Naive thymus-derived CD4-positive, alpha-beta T cell (primary cell): ENCODE measurements at regions not wholly inside any gene's neighbourhood (a gene's known extent, or its start where the extent isn't known, plus 50 kb on each side); places are given as distances from the start of the nearest gene placed in this dataset.

ENCODE experiments used
- ATAC-seq: fragments of 150-1000 bp; cut with Tn5 transposase; 2 replicates; pipeline ENCODE4 v1.10.0; 2021; ENCODE audit warnings: mild to moderate bottlenecking, moderate library complexity
- CTCF ChIA-PET: fragments of 350-600 bp; sonication (Branson Sonifier 250); formaldehyde crosslinking; loops from one replicate; lab custom pipeline; 2021; ENCODE audit warnings: antibody characterized with exemption; lab: Charles Lee
- POLR2A ChIA-PET: fragments of 350-600 bp; sonication (Branson Sonifier 250); formaldehyde crosslinking; loops from one replicate; lab custom pipeline; 2021; ENCODE audit warnings: antibody characterized with exemption, inconsistent platforms; lab: Charles Lee
- DNase-seq, 9 donors: peaks; one replicate each; pipeline versions ENCODE4 v3.0.0 to v3.0.0-alpha.2; 2020 to 2022; ENCODE audit warnings: mixed read lengths in 1 of 9
- H3K27ac ChIP-seq: one replicate; pipeline ENCODE4 v1.7.0; 2013; ENCODE audit warnings: mild to moderate bottlenecking, low read depth, low read length, moderate library complexity
- H3K27me3 ChIP-seq, 2 donors: one replicate each; pipeline ENCODE4 v1.7.0; 2013; ENCODE audit warnings: low read length in 2 of 2, mild to moderate bottlenecking in 2 of 2, moderate library complexity in 2 of 2; ENCODE audit not compliant: control insufficient read depth in 2 of 2, insufficient read depth in 2 of 2
- H3K36me3 ChIP-seq, 3 experiments: 1 replicate in 2 of 3; 2 replicates in 1 of 3; pipeline ENCODE4 v1.7.0; 2013; ENCODE audit warnings: low read length in 3 of 3, mild to moderate bottlenecking in 3 of 3, moderate library complexity in 1 of 3; ENCODE audit not compliant: insufficient read depth in 3 of 3, control insufficient read depth in 2 of 3
- H3K4me1 ChIP-seq, 2 donors: one replicate each; pipeline ENCODE4 v1.7.0; 2013; ENCODE audit warnings: low read length in 2 of 2, mild to moderate bottlenecking in 2 of 2, moderate library complexity in 1 of 2; ENCODE audit not compliant: control insufficient read depth in 2 of 2, insufficient read depth in 2 of 2
- H3K4me3 ChIP-seq: 2 replicates; pipeline ENCODE4 v1.7.0; 2013; ENCODE audit warnings: mild to moderate bottlenecking, low read length
- H3K9me3 ChIP-seq, 3 experiments: 1 replicate in 2 of 3; 2 replicates in 1 of 3; pipeline ENCODE4 v1.7.0; 2013; ENCODE audit warnings: low read length in 3 of 3; ENCODE audit not compliant: control insufficient read depth in 2 of 3
- H3K27ac Mint-ChIP-seq, 9 donors: one replicate each; pipeline ENCODE4 v1.8.0; 2020 to 2022; ENCODE audit warnings: mixed read lengths in 9 of 9, mild to moderate bottlenecking in 8 of 9, moderate library complexity in 5 of 9, inconsistent platforms in 2 of 9
- H3K27me3 Mint-ChIP-seq, 5 donors: one replicate each; pipeline ENCODE4 v1.8.0; 2021 to 2022; ENCODE audit warnings: mixed read lengths in 5 of 5, mild to moderate bottlenecking in 1 of 5
- H3K36me3 Mint-ChIP-seq, 5 donors: one replicate each; pipeline ENCODE4 v1.8.0; 2020 to 2022; ENCODE audit warnings: mixed read lengths in 5 of 5, mild to moderate bottlenecking in 3 of 5, inconsistent platforms in 1 of 5
- H3K4me1 Mint-ChIP-seq, 7 donors: one replicate each; pipeline ENCODE4 v1.8.0; 2020 to 2022; ENCODE audit warnings: mixed read lengths in 7 of 7, mild to moderate bottlenecking in 3 of 7, inconsistent platforms in 1 of 7
- H3K4me3 Mint-ChIP-seq, 10 donors: one replicate each; pipeline ENCODE4 v1.8.0; 2020 to 2022; ENCODE audit warnings: mild to moderate bottlenecking in 10 of 10, mixed read lengths in 10 of 10, moderate library complexity in 6 of 10, inconsistent platforms in 2 of 10
- H3K9me3 Mint-ChIP-seq, 11 donors: one replicate each; pipeline ENCODE4 v1.8.0; 2020 to 2022; ENCODE audit warnings: mixed read lengths in 11 of 11, mild to moderate bottlenecking in 4 of 11, inconsistent platforms in 1 of 11, moderate library complexity in 1 of 11
- intact Hi-C, 2 donors: fragments of 100-400 bp; cut with micrococcal nuclease; formaldehyde crosslinking; loops; one replicate each; pipeline ENCODE4 v1.15.1; 2023

DNA sequence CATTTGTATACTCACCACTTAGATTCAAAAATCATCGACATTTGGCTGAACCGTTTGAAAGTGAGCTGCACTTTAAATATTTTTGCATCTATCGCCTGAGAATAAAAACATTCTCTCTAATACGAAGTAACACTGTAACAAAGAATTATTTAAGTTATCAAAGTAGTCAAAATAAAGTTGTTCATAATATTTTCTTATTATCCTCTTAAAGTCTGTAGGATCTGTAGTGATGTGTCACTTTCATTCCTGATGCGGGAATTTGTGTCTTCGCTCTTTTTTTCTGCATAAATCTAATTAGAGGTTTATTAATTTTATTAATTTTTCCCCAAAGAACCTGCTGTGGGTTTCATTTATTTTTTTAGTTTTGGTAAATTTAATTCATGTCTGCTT, 74.8 kb downstream of the ETS2 start:
- Histone ChIP-seq H3K9me3 (no peaks in the 10 kb centered on the region), H3K27ac (no peak overlapping the region), H3K4me3 (no peak overlapping the region), H3K36me3 (no peaks in the 10 kb centered on the region), H3K27me3 (peaks cover 0 to 3% of the 10 kb centered on the region in 2 donors), H3K4me1 (no peaks in the 10 kb centered on the region)
- intact Hi-C loops = no loop called here
- Mint-ChIP-seq H3K27me3 (peaks cover 6 to 26% (median 16%) of the 10 kb centered on the region in 5 donors), H3K4me3 (no peak overlapping the region), H3K9me3 (peaks cover 4 to 54% (median 18%) of the 10 kb centered on the region in 11 donors), H3K4me1 (no peaks in the 10 kb centered on the region), H3K27ac (no peak overlapping the region), H3K36me3 (peaks cover 0 to 16% (median 7%) of the 10 kb centered on the region in 5 donors)
- DNase-seq = no peak
- ChIA-PET CTCF (no interaction called here), POLR2A (no interaction called here)
- ATAC-seq = no peak

DNA sequence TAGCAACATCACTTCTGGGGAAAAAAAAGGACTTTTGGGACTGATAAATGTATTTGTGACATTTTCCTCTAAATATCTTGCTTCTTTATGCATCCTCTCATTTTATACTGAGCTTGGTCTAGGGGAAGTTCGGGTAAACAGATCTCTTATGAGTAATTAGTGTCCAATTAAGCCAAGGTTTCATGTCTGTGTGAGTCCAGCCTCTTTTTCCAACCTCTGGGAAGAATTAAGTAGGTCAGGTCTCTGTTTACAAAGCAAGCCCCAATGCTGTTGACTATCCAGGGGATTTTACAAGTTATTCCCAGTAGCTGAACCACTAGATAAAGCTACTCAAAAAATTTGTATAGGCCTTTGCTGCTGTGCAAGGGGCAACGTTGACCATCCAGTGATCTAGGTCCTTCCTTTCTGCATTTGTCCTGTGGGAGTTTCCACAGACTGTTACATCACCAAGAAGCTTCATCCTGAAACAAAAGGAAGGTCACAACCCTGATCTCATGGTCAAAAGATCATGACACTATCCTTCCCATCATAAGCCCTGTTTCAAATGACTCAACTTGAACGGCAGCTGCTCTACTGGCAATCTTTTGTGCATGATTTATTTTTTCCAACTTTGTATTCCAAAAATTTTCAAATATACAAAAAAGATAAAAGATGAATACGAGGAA, 74.3 kb downstream of the ETS2 start:
- H3K27ac Mint-ChIP-seq = no peak overlapping the region
- peaks cover 0 to 3% of the 10 kb centered on the region in 2 donors for H3K27me3 ChIP-seq
- no peaks in the 10 kb centered on the region for H3K36me3 ChIP-seq
- POLR2A ChIA-PET = no interaction called here
- intact Hi-C loops = no loop called here
- DNase-seq (no peak), ATAC-seq (no peak)
- no peaks in the 10 kb centered on the region for H3K9me3 ChIP-seq
- peaks cover 4 to 50% (median 15%) of the 10 kb centered on the region in 11 donors for H3K9me3 Mint-ChIP-seq
- no peak overlapping the region for H3K27ac ChIP-seq
- no peak overlapping the region for H3K4me3 ChIP-seq
- CTCF ChIA-PET = no interaction called here
- H3K4me1 Mint-ChIP-seq = no peaks in the 10 kb centered on the region
- no peaks in the 10 kb centered on the region for H3K4me1 ChIP-seq
- H3K27me3 Mint-ChIP-seq = peaks cover 6 to 26% (median 17%) of the 10 kb centered on the region in 5 donors
- peaks cover 0 to 16% (median 7%) of the 10 kb centered on the region in 5 donors for H3K36me3 Mint-ChIP-seq
- H3K4me3 Mint-ChIP-seq = no peak overlapping the region

DNA sequence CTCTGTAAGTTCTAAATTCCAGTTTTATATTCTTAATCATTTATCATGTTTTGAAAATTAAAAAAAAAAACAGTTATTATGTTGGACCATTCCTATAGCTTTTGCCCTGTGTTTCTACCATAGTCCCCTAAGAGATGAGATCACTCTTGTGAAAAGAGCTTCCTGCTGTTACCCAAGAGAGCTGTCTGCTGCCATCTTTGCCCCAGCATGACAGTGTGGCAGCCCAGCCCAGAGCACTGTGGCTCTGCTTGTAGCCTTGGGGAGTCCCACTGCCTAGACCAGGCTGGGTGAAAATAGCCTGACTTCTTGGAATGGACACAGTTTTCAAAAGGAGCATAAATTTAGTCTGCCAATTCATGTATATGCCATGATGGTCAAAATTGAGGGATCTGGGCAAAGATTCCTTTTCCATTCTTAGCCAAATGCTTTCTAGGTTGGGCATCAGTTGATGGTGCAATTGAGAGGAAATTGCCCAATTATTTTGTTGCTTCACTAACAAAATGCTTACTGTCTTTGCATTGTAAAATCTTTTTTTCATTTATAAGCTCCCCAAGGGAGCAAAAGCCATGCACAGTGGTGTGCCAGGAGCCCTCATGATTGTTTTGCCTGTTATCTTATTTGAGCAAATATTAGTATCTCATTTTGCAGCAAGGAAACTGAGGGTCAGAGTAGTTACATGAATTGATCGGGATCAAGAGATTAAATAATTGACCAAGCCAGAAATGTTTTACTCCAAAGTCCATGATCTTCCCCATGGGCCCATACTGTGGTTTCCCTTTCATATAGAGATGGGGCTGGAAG, 72.8 kb downstream of the ETS2 start:
- Mint-ChIP-seq H3K9me3 (peaks cover 0 to 37% (median 11%) of the 10 kb centered on the region in 11 donors), H3K27ac (no peak overlapping the region), H3K36me3 (peaks cover 0 to 10% (median 1%) of the 10 kb centered on the region in 5 donors)

DNA sequence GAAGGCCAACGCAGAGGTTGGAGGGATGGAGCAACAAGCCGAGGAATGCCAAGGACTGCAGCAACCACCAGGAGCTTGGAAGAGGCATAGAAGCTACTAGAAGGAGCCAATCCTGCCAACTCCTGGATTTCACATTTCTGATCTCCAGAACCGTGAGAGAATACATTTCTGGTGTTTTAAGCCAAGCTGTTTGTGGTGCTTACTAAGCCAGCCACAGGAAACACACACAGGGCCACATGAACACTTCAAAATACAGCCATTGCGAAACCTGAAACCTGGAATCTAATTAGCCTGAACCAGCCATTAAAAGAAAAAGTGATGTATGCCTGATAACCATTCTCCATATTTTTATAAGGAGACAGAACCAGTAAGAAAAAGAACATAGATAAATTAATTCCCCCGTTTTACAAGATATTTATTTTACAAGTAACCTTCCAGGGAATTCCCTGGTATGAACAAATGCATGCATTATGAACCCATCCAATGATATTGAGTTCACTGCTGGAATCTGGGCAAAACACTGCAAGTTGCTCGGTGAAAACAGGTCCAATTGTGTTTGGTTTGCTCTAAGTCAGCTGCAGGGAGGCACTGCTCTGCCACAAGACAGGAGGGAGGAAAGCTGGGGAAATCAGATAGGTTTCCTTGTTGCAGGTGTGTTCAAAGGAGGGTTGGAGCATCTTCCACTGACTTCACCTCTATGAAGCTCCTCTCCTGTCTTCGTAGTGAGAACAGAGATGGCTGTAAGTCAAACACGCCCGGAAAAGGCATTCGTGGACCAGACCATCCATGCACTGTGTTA, 70.2 kb downstream of the ETS2 start:
- Mint-ChIP-seq H3K27me3 (peaks cover 0 to 28% (median 6%) of the 10 kb centered on the region in 5 donors), H3K4me3 (no peak overlapping the region), H3K27ac (no peak overlapping the region), H3K36me3 (peaks cover 0 to 1% (median 0%) of the 10 kb centered on the region in 5 donors), H3K4me1 (no peaks in the 10 kb centered on the region), H3K9me3 (peaks cover 0 to 16% (median 2%) of the 10 kb centered on the region in 11 donors)
- intact Hi-C loops = no loop called here
- Histone ChIP-seq H3K27ac (no peak overlapping the region), H3K4me1 (no peaks in the 10 kb centered on the region), H3K36me3 (no peaks in the 10 kb centered on the region), H3K4me3 (no peak overlapping the region), H3K9me3 (no peaks in the 10 kb centered on the region), H3K27me3 (no peaks in the 10 kb centered on the region)
- POLR2A ChIA-PET = no interaction called here
- no peak for DNase-seq
- ATAC-seq = no peak
- CTCF ChIA-PET = no interaction called here

More for the DNA sequence above, 72.8 kb downstream of the ETS2 start:
- no peaks in the 10 kb centered on the region for H3K4me1 Mint-ChIP-seq
- ChIA-PET POLR2A (no interaction called here), CTCF (interaction anchor here (0.6 kb wide), 1 partner anchor 216 kb away, joined by 6 read pairs; no protein-coding TSS in a partner anchor)
- H3K27me3 Mint-ChIP-seq = peaks cover 4 to 17% (median 12%) of the 10 kb centered on the region in 5 donors
- no peaks in the 10 kb centered on the region for H3K36me3 ChIP-seq
- no peak overlapping the region for H3K4me3 Mint-ChIP-seq
- no peaks in the 10 kb centered on the region for H3K27me3 ChIP-seq
- H3K4me3 ChIP-seq = no peak overlapping the region
- H3K27ac ChIP-seq = no peak overlapping the region
- intact Hi-C loops = no loop called here
- no peak for ATAC-seq
- no peaks in the 10 kb centered on the region for H3K4me1 ChIP-seq
- no peak for DNase-seq
- H3K9me3 ChIP-seq = no peaks in the 10 kb centered on the region
